ENCODE measurements at regions not wholly inside any gene's neighbourhood (a gene's known extent, or its start where the extent isn't known, plus 50 kb on each side); places are given as distances from the start of the nearest gene placed in this dataset.

- intact Hi-C loops (cut with micrococcal nuclease), result loop anchor here (1.0 to 5.0 kb wide), 2 partner anchors 112 to 233 kb away; no protein-coding TSS in a partner anchor
- no peak overlapping the region for H3K27ac Mint-ChIP-seq (ENCODE audit: low read depth, unreplicated experiment)
- no TSS peak for BruUV-seq (replicated peaks)
- H3K4me3 Mint-ChIP-seq (ENCODE audit: unreplicated experiment), result no peak overlapping the region
- peak; percentile 69 for TF ChIP-seq CTCF (IDR thresholded peaks at IDR 0.05; ENCODE audit: unreplicated experiment)
- no peaks in the 10 kb centered on the region for H3K36me3 Mint-ChIP-seq (ENCODE audit: insufficient read depth, unreplicated experiment)
- DNase-seq (ENCODE audit: unreplicated experiment), result peak; percentile 47
- peaks cover 9% of the 10 kb centered on the region for H3K4me1 Mint-ChIP-seq (ENCODE audit: insufficient read depth, unreplicated experiment)
- ChIA-PET CTCF (interaction anchor here (0.6 to 1.9 kb wide), 8 partner anchors 24 to 285 kb away, joined by 3 to 15 read pairs (median 3); no protein-coding TSS in a partner anchor), POLR2A (no interaction called here)
- H3K27me3 Mint-ChIP-seq (ENCODE audit: insufficient read depth, unreplicated experiment), result peaks cover 33% of the 10 kb centered on the region
- H3K9me3 Mint-ChIP-seq (ENCODE audit: unreplicated experiment), result peaks cover 7% of the 10 kb centered on the region
These were observed 148.2 kb downstream of the CAAP1 start for GRCh38 chr9:26744191-26744965.

GRCh38 chr9:26742828-26743476 is 149.7 kb downstream of the CAAP1 start:
- Mint-ChIP-seq H3K4me1 (ENCODE audit: insufficient read depth, unreplicated experiment) (peaks cover 9% of the 10 kb centered on the region), H3K27ac (ENCODE audit: low read depth, unreplicated experiment) (no peak overlapping the region), H3K36me3 (ENCODE audit: insufficient read depth, unreplicated experiment) (no peaks in the 10 kb centered on the region), H3K9me3 (ENCODE audit: unreplicated experiment) (peaks cover 14% of the 10 kb centered on the region), H3K27me3 (ENCODE audit: insufficient read depth, unreplicated experiment) (peaks cover 48% of the 10 kb centered on the region), H3K4me3 (ENCODE audit: unreplicated experiment) (no peak overlapping the region)
- intact Hi-C loops (cut with micrococcal nuclease), result loop anchor here (5.0 kb wide), 1 partner anchor 234 kb away; no protein-coding TSS in a partner anchor
- no peak for DNase-seq (ENCODE audit: unreplicated experiment)
- ChIA-PET POLR2A (no interaction called here), CTCF (interaction anchor here (0.8 to 1.9 kb wide), 4 partner anchors 38 to 118 kb away, joined by 3 to 15 read pairs (median 5); no protein-coding TSS in a partner anchor)
- no TSS peak for BruUV-seq (replicated peaks)
- no peak for TF ChIP-seq CTCF (IDR thresholded peaks at IDR 0.05; ENCODE audit: unreplicated experiment)

GRCh38 chr9:26735160-26735559 is 157.4 kb downstream of the CAAP1 start:
- intact Hi-C loops (cut with micrococcal nuclease), result no loop called here
- DNase-seq (ENCODE audit: unreplicated experiment), result no peak
- peaks cover 67% of the 10 kb centered on the region for H3K27me3 Mint-ChIP-seq (ENCODE audit: insufficient read depth, unreplicated experiment)
- H3K36me3 Mint-ChIP-seq (ENCODE audit: insufficient read depth, unreplicated experiment), result no peaks in the 10 kb centered on the region
- TF ChIP-seq CTCF (IDR thresholded peaks at IDR 0.05; ENCODE audit: unreplicated experiment), result no peak
- no TSS peak for BruUV-seq (replicated peaks)
- H3K4me3 Mint-ChIP-seq (ENCODE audit: unreplicated experiment), result no peak overlapping the region
- peaks cover 20% of the 10 kb centered on the region for H3K9me3 Mint-ChIP-seq (ENCODE audit: unreplicated experiment)
- no peak overlapping the region for H3K27ac Mint-ChIP-seq (ENCODE audit: low read depth, unreplicated experiment)
- no peaks in the 10 kb centered on the region for H3K4me1 Mint-ChIP-seq (ENCODE audit: insufficient read depth, unreplicated experiment)
- ChIA-PET CTCF (interaction anchor here (1.1 to 1.4 kb wide), 2 partner anchors 12 to 121 kb away, joined by 3 read pairs; no protein-coding TSS in a partner anchor), POLR2A (interaction anchor here (0.7 kb wide), 1 partner anchor 237 kb away, joined by 3 read pairs; no protein-coding TSS in a partner anchor)

GRCh38 chr9:26729187-26729586 is 163.4 kb downstream of the CAAP1 start:
- no TSS peak for BruUV-seq (replicated peaks)
- ChIA-PET CTCF (interaction anchor here (0.7 kb wide), 1 partner anchor 226 kb away, joined by 3 read pairs; no protein-coding TSS in a partner anchor), POLR2A (no interaction called here)
- H3K9me3 Mint-ChIP-seq (ENCODE audit: unreplicated experiment), result peaks cover 6% of the 10 kb centered on the region
- H3K27me3 Mint-ChIP-seq (ENCODE audit: insufficient read depth, unreplicated experiment), result peaks cover 29% of the 10 kb centered on the region
- no peak for TF ChIP-seq CTCF (IDR thresholded peaks at IDR 0.05; ENCODE audit: unreplicated experiment)
- H3K4me3 Mint-ChIP-seq (ENCODE audit: unreplicated experiment), result no peak overlapping the region
- H3K27ac Mint-ChIP-seq (ENCODE audit: low read depth, unreplicated experiment), result no peak overlapping the region
- no peaks in the 10 kb centered on the region for H3K4me1 Mint-ChIP-seq (ENCODE audit: insufficient read depth, unreplicated experiment)
- DNase-seq (ENCODE audit: unreplicated experiment), result no peak
- intact Hi-C loops (cut with micrococcal nuclease), result no loop called here
- H3K36me3 Mint-ChIP-seq (ENCODE audit: insufficient read depth, unreplicated experiment), result no peaks in the 10 kb centered on the region

Measured in MCF 10A (cell line).